Endometrium (tissue), 2 donors: ENCODE measurements at regions not wholly inside any gene's neighbourhood (a gene's known extent, or its start where the extent isn't known, plus 50 kb on each side); places are given as distances from the start of the nearest gene placed in this dataset.

ENCODE experiments used
- FAIRE-seq: peaks from 2 replicates; lab custom pipeline; 2012; peaks lifted over from hg19 to GRCh38; lab: Jason Lieb, UNC
- donor health status: control.
- donor health status: control.

- FAIRE-seq = no peak
Measured at GRCh38 chr5:4319478-4320128, 724.0 kb downstream of the IRX1 start.

GRCh38 chr5:4330327-4330726, 734.7 kb downstream of the IRX1 start:
- no peak for FAIRE-seq

DNA sequence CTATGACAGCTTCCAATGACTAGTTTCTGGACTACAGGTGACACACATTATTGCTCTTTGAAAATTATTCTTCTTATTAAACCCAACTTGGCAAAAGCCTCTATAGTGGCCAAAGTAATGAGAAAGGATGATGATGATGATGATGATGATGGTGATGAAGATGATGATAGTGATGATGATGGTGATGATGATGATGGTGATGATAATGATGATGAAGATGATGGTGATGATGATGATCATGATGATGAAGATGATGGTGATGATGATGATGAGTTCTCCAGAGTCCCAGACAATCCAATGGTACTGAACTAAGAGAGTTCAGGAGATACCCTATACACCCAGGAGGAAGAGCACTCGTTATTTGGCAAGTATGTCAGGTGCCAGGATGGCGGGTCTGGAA, 739.4 kb downstream of the IRX1 start:
- FAIRE-seq = no peak

GRCh38 chr5:4337519-4337918, 741.9 kb downstream of the IRX1 start:
- FAIRE-seq = no peak

DNA sequence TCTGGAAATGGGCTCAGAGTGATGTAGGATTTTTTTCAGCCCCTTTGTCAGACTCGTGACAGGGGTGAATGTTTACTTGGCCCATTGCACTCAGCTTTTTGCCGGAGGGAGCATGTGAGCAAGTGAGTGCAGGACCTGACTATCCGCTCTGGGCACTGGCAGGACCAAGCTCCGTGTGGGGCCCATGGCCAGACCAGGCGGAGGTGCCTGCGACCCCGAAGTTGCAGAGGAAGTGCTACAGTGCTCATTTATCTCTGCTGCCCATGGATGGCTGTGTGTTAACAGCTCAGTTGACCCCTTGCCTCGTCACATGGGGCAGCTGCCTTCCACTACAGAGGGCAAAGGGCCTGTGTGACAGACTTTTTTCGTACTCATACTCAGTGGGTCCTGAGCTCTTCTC, 744.3 kb downstream of the IRX1 start:
- no peak for FAIRE-seq

GRCh38 chr5:4345850-4346249, 750.2 kb downstream of the IRX1 start:
- FAIRE-seq = no peak

GRCh38 chr5:4348423-4348822, 752.8 kb downstream of the IRX1 start:
- no peak for FAIRE-seq

GRCh38 chr5:4348919-4349318, 753.3 kb downstream of the IRX1 start:
- FAIRE-seq = no peak

- FAIRE-seq = no peak
Measured at GRCh38 chr5:4356201-4356600, 760.6 kb downstream of the IRX1 start.

DNA sequence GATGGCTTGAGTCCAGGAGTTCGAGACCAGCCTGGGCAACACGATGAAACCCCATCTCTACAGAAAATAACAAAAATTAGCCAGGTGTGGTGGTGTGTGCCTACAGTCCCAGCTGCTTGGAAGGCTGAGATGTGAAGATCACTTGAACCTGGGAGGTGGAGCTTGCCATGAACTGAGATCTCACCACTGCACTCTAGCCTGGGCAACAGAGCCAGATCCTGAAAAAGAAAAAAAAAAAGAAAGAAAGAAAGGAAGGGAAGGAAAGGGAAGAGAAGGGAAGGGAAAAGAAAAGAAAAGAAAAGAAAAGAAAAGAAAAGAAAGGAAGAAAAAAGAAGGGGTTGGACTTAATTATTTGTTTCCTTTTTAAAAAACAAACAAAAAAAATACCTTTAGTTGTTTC, 764.2 kb downstream of the IRX1 start:
- FAIRE-seq = no peak

DNA sequence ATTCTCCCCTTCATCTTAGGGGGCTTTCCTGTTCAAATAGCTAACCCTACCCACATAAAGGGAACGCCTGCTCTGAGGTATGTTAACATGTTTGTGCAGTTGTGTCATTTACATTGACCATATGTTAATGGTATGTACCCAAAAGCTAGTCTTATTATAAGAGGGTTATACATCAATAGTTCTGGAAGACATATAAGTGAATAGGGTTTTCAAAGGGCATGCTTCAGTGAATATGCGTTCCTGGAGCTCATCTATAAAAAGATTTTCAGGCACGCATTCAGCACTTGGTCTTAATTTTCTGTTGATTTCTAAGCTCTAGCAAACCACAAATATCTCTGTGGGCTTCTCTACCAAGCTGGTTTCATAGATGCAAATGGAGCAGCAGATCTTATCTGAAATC, 766.1 kb downstream of the IRX1 start:
- FAIRE-seq = no peak

- no peak for FAIRE-seq
Measured at GRCh38 chr5:4362411-4362810, 766.8 kb downstream of the IRX1 start.

GRCh38 chr5:4363045-4363444, 767.4 kb downstream of the IRX1 start:
- no peak for FAIRE-seq

- FAIRE-seq = no peak
Measured at GRCh38 chr5:4366628-4367027, 771.0 kb downstream of the IRX1 start.

GRCh38 chr5:4370218-4370617, 769.9 kb upstream of the ADAMTS16 start:
- no peak for FAIRE-seq

DNA sequence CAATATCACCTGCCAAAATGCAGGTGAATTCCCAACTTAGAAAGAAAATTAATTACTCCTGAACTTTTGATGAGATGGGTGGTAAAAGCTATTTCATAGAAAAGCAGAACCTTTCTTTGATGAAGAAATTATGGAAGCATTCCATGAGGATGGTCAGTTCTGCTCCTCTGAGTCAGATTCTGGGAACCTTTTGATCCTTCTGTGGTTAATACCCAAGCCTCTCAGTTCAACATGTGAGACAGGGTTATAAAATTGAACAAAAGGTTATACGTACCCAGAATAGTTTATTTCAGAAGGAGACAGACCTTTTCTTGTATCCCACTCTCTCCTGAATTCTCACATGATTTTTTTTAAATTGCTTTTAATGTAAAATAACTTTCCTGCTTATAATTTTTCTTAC, 767.6 kb upstream of the ADAMTS16 start:
- FAIRE-seq = no peak

GRCh38 chr5:4373051-4373820, 766.9 kb upstream of the ADAMTS16 start:
- no peak for FAIRE-seq

DNA sequence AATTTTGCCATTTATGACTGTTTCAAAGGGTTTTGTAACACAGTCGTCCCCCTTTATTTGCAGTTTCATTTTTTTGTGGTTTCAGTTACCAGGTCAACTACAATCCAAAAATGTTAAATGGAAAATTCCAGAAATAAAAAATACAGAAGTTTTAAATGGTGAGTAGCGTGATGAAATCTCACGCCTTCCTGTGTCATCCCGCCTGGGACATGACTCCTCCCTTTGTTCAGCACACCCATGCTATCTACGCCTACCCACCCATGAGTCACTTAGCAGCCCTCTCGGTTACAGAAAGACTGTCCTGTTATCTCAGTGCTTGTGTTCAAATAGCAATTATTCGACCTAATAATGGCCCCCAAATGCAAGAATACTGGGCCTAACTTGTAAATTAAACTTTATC, 765.3 kb upstream of the ADAMTS16 start:
- no peak for FAIRE-seq

DNA sequence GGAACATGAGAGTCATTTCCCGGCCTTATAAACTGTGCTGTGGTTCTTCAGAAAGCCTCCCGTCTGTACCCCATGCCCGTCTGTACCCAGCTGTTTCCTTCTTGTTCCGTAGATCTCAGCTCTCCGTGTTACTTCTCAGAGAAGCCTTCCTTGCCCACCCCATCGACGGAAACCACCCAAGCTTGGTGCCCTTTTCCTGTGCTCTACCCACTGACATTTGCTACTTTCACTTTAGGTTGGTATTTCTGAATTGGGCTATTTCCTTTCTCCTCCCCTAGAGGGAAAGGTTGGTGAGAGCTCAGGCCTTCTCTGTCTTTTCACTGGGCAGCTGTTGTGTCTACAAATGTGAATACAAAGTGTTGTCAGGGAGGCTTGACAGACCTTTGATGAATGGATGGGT, 764.5 kb upstream of the ADAMTS16 start:
- FAIRE-seq = no peak

DNA sequence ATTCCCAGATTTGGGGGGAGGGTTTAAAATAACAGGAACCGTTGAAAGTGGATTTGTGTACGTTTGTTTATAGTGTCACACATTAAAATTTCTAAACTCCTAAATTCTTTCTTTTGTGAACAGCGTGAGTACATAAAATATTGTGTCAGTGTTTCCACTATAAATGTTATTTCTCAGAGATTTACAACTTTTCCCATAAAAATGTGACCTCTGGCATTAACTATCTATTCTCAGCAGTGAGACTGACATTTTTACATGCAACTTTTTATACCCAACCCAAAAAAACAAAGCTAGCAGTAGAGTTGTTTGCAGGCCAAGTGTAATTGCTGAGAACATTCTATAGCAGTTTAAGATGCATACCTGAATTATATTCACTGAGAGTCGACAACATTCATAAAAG, 757.0 kb upstream of the ADAMTS16 start:
- peak; percentile 89 for FAIRE-seq

- FAIRE-seq = no peak
Measured at GRCh38 chr5:4383518-4384198, 756.5 kb upstream of the ADAMTS16 start.

- FAIRE-seq = no peak
Measured at GRCh38 chr5:4384649-4385048, 755.5 kb upstream of the ADAMTS16 start.

DNA sequence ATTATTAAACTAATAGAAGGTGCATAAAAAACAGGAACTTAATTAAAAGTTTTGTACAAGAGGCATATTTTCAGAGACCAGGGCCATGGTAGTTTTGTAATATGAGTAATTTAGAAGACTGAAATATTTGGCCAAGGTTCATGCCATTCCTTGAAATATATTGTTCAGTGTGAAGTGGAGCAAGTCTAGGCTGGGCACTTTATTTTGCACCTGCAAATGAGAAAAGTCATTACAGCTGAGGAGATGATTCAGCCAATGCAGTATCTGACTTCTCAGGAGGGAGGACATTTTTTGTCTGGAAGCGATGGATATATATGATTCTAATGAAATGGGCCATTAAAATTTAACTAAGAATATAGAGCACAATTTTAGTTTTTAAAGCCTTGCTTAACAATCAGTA, 754.0 kb upstream of the ADAMTS16 start:
- no peak for FAIRE-seq
